Body of pancreas (tissue), 4 donors: ENCODE measurements at regions not wholly inside any gene's neighbourhood (a gene's known extent, or its start where the extent isn't known, plus 50 kb on each side); places are given as distances from the start of the nearest gene placed in this dataset.

ENCODE experiments used
- ATAC-seq: fragments of 150-250 bp; one replicate; pipeline ENCODE4 v1.9.1; 2016
- DNase-seq, 4 donors: peaks; one replicate each; pipeline ENCODE4 v3.0.0-alpha.2; 2019
- H3K27ac ChIP-seq, 4 donors: fragments of 200-600 bp; sonication (generic); 1 replicate in 3 of 4; 2 replicates in 1 of 4; pipeline versions ENCODE4 v1.5.1 to v1.6.1; 2016 to 2019; ENCODE audit warnings: mild to moderate bottlenecking in 1 of 4, mixed read lengths in 1 of 4, moderate library complexity in 1 of 4
- H3K27me3 ChIP-seq, 2 donors: fragments of 200-600 bp; sonication (generic); one replicate each; pipeline ENCODE4 v1.6.0; 2016; ENCODE audit warnings: mild to moderate bottlenecking in 1 of 2
- H3K36me3 ChIP-seq, 2 donors: fragments of 200-600 bp; sonication (generic); replicated peaks in 1 of 2; 2 replicates each; pipeline ENCODE4 v1.5.1; 2016; ENCODE audit warnings: low read depth in 2 of 2; ENCODE audit not compliant: insufficient read depth in 1 of 2
- H3K4me1 ChIP-seq: fragments of 200-600 bp; sonication (generic); one replicate; pipeline ENCODE4 v1.6.0; 2016
- H3K4me3 ChIP-seq, 2 donors: fragments of 200-600 bp; sonication (generic); 1 replicate in 1 of 2; 2 replicates in 1 of 2; pipeline ENCODE4 v1.5.1; 2016 to 2019
- H3K9me3 ChIP-seq, 3 donors: fragments of 200-600 bp; sonication (generic); 1 replicate in 2 of 3; 2 replicates in 1 of 3; pipeline ENCODE4 v1.5.1; 2016
- CTCF ChIP-seq, 7 experiments: fragments of 450-650 bp in 4 of 7; fragments of 200-600 bp in 3 of 7; sonication (generic) in 3 of 7; IDR thresholded peaks; one replicate each; pipeline ENCODE4 v1.5.1; 2016 to 2019; ENCODE audit warnings: antibody characterized with exemption in 7 of 7
- POLR2A ChIP-seq, 3 donors: fragments of 450-650 bp; IDR thresholded peaks; one replicate each; pipeline ENCODE4 v1.6.1; 2016; ENCODE audit warnings: antibody characterized with exemption in 3 of 3, mild to moderate bottlenecking in 2 of 3
- WGBS, 2 donors: methylation state at CpG; one replicate each; pipeline ENCODE4 v1.1.5; 2017; 5-methylcytosine and 5-hydroxymethylcytosine counted together
- intact Hi-C: fragments of 100-400 bp; cut with DNase I; formaldehyde crosslinking; loops from one replicate; pipeline ENCODE4 v1.15.1; 2023

- WGBS, 2 donors: 52 to 53% methylated on average over 4 of the region's 4 CpGs
- Histone ChIP-seq H3K36me3 (no peaks in the 10 kb centered on the region), H3K4me3 (no peak overlapping the region), H3K27ac (no peak overlapping the region), H3K9me3 (no peaks in the 10 kb centered on the region), H3K4me1 (no peaks in the 10 kb centered on the region), H3K27me3 (no peaks in the 10 kb centered on the region)
- TF ChIP-seq CTCF (IDR thresholded peaks at IDR 0.05) (no peak), POLR2A (IDR thresholded peaks at IDR 0.05) (no peak)
- DNase-seq (no peak), ATAC-seq (no peak)
- intact Hi-C loops: no loop called here
Observed at GRCh38 chr1:195958131-195958530, 650.1 kb downstream of the KCNT2 start.

GRCh38 chr1:195956845-195957244 is 651.4 kb downstream of the KCNT2 start:
- Histone ChIP-seq H3K4me1 (no peaks in the 10 kb centered on the region), H3K36me3 (no peaks in the 10 kb centered on the region), H3K27ac (no peak overlapping the region), H3K9me3 (no peaks in the 10 kb centered on the region), H3K4me3 (no peak overlapping the region), H3K27me3 (no peaks in the 10 kb centered on the region)
- intact Hi-C loops: no loop called here
- TF ChIP-seq POLR2A (IDR thresholded peaks at IDR 0.05) (no peak), CTCF (IDR thresholded peaks at IDR 0.05) (no peak)
- ATAC-seq: no peak
- WGBS, 2 donors: 63 to 77% methylated on average over 3 of the region's 3 CpGs
- no peak for DNase-seq

- 62 to 72% methylated on average over 6 of the region's 6 CpGs for WGBS, 2 donors
- no peak for TF ChIP-seq CTCF (IDR thresholded peaks at IDR 0.05)
- no peak for TF ChIP-seq POLR2A (IDR thresholded peaks at IDR 0.05)
- no peaks in the 10 kb centered on the region for H3K27me3 ChIP-seq
- H3K4me3 ChIP-seq: no peak overlapping the region
- no peaks in the 10 kb centered on the region for H3K9me3 ChIP-seq
- intact Hi-C loops: no loop called here
- no peak for ATAC-seq
- DNase-seq: no peak
- H3K27ac ChIP-seq: no peak overlapping the region
- no peaks in the 10 kb centered on the region for H3K36me3 ChIP-seq
- H3K4me1 ChIP-seq: no peaks in the 10 kb centered on the region
Observed at GRCh38 chr1:195954848-195955247, 653.4 kb downstream of the KCNT2 start.

DNA sequence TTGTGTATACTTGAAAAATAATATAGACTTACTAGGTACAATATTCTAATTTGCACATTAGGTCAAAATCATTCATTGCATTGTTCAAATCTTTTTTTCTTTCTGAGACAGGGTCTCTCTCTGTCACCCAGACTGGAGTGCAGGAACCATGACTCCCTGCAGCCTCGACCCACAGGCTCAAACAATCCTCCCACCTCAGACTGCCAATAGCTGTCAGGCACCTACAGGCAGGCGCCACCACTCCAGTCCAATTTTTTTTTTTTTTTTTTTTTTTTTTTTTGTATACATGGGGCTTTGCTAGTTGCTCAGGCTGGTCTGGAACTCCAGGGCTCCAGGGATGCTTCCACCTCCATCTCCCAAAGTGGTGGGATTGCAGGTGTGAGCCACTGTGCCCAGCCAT is 656.9 kb downstream of the KCNT2 start:
- Histone ChIP-seq H3K9me3 (no peaks in the 10 kb centered on the region), H3K27me3 (no peaks in the 10 kb centered on the region), H3K4me1 (no peaks in the 10 kb centered on the region), H3K4me3 (no peak overlapping the region), H3K27ac (no peak overlapping the region), H3K36me3 (no peaks in the 10 kb centered on the region)
- 36 to 54% methylated on average over 2 of the region's 2 CpGs for WGBS, 2 donors
- TF ChIP-seq POLR2A (IDR thresholded peaks at IDR 0.05) (no peak), CTCF (IDR thresholded peaks at IDR 0.05) (no peak)
- no peak for DNase-seq
- ATAC-seq: no peak
- intact Hi-C loops: no loop called here

GRCh38 chr1:195948123-195948895 is 659.9 kb downstream of the KCNT2 start:
- H3K36me3 ChIP-seq: no peaks in the 10 kb centered on the region
- no peaks in the 10 kb centered on the region for H3K9me3 ChIP-seq
- intact Hi-C loops: no loop called here
- no peak overlapping the region for H3K4me3 ChIP-seq
- ATAC-seq: no peak
- TF ChIP-seq CTCF (IDR thresholded peaks at IDR 0.05) (no peak), POLR2A (IDR thresholded peaks at IDR 0.05) (no peak)
- H3K4me1 ChIP-seq: no peaks in the 10 kb centered on the region
- no peaks in the 10 kb centered on the region for H3K27me3 ChIP-seq
- no peak for DNase-seq
- WGBS, 2 donors: 72 to 77% methylated on average over 4 to 22 of the region's 22 CpGs
- H3K27ac ChIP-seq: no peak overlapping the region
